Epithelial cell of prostate (primary cell): ENCODE measurements at regions not wholly inside any gene's neighbourhood (a gene's known extent, or its start where the extent isn't known, plus 50 kb on each side); places are given as distances from the start of the nearest gene placed in this dataset.
"Not testable (repeated sequence)": the region's sequence is repeated elsewhere in the genome, so short reads cannot be mapped to it uniquely, and the experiment has no call there.

ENCODE experiments used
- DNase-seq: peaks from one replicate; pipeline ENCODE4 v3.0.0-alpha.2; 2011; ENCODE audit warnings: low read depth, low spot score
- H3K27ac ChIP-seq: fragments of 450-650 bp; 2 replicates; pipeline ENCODE4 v1.5.1; 2017; ENCODE audit warnings: mild to moderate bottlenecking

GRCh38 chr10:125518397-125518796, 164.6 kb downstream of the TEX36 start:
- not testable (repeated sequence) for DNase-seq, H3K27ac ChIP-seq

DNA sequence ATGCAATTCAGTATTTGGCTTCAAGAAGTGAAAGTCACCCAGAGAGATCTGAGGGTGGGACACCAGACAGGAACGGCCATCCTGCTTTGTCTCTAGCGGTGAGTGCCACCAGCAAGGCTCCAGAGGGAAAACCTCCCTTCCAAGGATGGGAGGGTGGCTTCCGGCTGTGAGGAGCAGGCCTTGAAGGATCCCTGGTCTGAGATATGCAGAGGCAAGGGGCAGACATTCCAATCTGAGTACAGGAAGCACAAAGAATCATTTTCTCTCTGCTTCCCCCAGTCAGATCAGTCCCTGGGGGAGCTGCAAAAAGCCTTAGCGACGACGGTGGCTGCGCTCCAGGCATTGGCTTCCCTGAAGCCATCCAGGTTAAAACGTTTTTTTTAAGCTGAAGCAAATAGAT, 167.4 kb downstream of the TEX36 start:
- no peak for DNase-seq
- no peak overlapping the region for H3K27ac ChIP-seq

- no peak for DNase-seq
- H3K27ac ChIP-seq, result no peak overlapping the region
Observed at GRCh38 chr10:125514206-125515162, 168.5 kb downstream of the TEX36 start.

GRCh38 chr10:125513429-125514182, 169.4 kb downstream of the TEX36 start:
- no peak overlapping the region for H3K27ac ChIP-seq
- DNase-seq, result no peak

DNA sequence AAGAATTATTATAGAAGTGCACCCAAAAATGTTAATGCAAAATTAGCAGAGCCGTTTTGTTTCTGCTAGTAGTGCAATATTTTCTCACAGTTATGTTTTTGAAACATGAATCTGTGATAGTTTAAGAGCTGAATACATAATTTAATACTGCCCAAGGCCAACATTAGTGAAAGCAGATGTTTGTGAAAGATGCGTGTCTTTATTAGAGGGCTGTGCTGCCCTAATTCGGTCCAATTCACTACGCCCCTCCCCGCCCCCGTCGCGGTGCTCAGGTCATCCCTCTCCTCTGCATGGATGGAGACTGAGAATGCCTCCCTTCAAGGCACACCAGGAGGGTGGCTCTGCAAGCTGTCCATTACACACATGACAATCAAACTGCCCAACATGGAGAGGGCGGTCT, 172.0 kb downstream of the TEX36 start:
- DNase-seq, result no peak
- H3K27ac ChIP-seq, result no peak overlapping the region

- DNase-seq, result no peak
- H3K27ac ChIP-seq, result no peak overlapping the region
Observed at GRCh38 chr10:125505648-125506047, 177.3 kb downstream of the TEX36 start.

- DNase-seq, result no peak
Observed at GRCh38 chr10:125502276-125502675, 180.7 kb downstream of the TEX36 start.

GRCh38 chr10:125495386-125495785, 187.6 kb downstream of the TEX36 start:
- no peak for DNase-seq
- H3K27ac ChIP-seq, result no peak overlapping the region

More at GRCh38 chr10:125502276-125502675, 180.7 kb downstream of the TEX36 start:
- no peak overlapping the region for H3K27ac ChIP-seq

GRCh38 chr10:125494651-125495239, 188.2 kb downstream of the TEX36 start:
- DNase-seq, result no peak

DNA sequence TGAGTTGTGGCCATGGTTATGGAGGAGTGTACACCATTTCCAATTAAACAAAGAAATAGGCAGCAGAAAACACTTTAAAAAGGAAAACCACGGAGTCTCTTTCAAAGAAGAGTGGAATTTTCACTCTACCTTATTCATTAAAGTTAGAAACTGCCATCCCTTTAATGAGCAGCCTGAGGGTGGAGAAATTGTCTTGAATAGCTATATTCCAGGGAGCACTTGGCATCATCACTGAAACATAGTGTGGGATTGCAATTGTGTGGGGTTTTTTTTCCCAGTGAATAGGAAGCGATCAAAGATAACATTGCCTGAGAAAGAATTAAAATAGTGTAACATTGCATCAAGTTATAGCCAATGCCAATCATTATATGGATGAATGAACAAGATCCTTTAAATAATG, 191.6 kb downstream of the TEX36 start:
- H3K27ac ChIP-seq, result no peak overlapping the region
- DNase-seq, result no peak

More at GRCh38 chr10:125494651-125495239, 188.2 kb downstream of the TEX36 start:
- H3K27ac ChIP-seq, result no peak overlapping the region

DNA sequence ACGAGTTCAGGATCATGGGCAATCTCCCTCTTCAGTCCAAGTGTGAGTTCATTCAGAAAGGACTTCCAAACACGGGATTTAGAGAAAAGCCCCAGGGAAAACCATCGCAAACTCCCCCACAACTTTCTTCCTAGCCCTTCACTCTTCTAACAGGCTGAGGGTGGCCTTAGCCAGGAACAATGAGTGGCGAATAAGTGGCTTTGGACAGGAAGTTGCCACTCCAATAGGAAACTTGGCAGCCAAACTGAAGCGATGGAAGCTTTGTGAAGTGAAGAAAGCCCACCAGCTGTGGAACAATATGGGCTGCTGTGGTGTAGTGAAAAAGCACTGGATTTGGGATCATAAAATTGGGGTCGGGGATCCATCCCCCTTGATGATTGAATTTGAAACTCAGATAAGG, 193.2 kb downstream of the TEX36 start:
- H3K27ac ChIP-seq, result no peak overlapping the region
- no peak for DNase-seq

GRCh38 chr10:125485665-125486064, 197.3 kb downstream of the TEX36 start:
- no peak for DNase-seq
- H3K27ac ChIP-seq, result no peak overlapping the region

DNA sequence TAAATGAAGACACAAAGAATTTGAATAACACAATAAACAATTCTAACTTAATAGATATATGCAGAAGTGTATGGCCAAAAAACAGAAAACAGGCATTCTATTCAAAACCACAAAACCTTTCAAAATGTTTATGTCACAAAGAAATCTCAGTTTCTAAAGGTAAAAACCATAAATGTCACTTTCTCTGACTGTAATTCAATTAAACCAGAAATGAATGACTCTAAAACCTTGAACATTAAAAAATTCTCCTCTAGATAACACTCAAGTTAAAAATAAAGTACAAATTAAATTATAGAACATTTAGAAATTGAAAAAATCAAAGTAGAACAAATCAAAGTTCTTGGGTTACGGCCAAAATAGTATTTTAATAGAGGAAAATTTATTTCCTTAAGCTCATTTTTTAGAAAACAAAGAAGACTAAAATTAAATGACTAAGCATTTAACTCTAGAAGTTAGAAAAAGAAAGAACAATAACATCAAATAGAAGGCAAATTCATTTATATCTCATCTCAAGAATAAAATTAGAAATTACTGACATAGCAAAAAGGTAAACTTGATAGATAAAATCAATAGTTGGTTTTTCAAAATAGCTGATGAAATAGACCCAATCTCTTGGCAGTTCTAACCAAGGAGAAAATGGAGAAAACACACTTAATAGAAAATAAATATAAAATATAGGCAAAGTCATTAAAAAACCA, 198.8 kb downstream of the TEX36 start:
- H3K27ac ChIP-seq, result no peak overlapping the region
- DNase-seq, result no peak

DNA sequence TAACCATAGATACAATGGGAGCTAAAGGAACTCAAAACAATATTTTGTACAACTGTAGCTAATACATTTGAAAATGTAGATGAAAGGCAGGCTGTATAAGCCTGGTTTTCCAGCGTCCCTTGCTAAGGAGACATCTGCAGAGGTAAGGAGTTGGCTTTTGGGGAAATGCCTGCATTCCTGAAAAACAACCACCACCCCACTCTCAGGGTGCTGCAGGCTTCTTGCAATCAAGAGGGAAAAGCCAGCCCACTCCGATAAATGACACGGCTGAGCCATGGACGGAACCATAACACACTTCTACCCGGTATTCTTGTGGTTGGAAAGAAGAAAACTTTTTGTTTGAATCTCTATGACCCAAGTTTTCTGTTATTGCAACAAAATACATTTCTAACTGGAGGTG, 200.3 kb downstream of the TEX36 start:
- no peak overlapping the region for H3K27ac ChIP-seq
- DNase-seq, result no peak

DNA sequence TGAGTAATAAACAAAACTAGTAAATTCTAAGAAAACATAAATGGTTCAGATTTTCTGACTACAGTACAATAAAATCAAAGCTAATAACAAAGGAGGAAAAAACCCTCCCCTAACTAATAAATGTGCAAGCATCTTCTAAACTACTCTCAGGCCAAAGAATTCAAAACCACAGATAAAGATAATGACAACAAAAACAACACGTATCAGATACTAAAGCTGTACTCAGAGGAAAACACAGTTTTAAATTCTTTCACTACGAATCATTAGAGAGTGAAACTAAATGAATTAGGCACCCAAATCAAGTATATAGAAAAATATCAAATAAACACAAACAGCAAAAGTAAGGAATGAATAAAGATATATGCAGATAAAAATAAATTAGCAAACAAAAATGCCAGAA, 200.9 kb downstream of the TEX36 start:
- no peak for DNase-seq
- no peak overlapping the region for H3K27ac ChIP-seq

- peak; percentile 96 for DNase-seq
- no peak overlapping the region for H3K27ac ChIP-seq
Observed at GRCh38 chr10:125479059-125479458, 203.9 kb downstream of the TEX36 start.

DNA sequence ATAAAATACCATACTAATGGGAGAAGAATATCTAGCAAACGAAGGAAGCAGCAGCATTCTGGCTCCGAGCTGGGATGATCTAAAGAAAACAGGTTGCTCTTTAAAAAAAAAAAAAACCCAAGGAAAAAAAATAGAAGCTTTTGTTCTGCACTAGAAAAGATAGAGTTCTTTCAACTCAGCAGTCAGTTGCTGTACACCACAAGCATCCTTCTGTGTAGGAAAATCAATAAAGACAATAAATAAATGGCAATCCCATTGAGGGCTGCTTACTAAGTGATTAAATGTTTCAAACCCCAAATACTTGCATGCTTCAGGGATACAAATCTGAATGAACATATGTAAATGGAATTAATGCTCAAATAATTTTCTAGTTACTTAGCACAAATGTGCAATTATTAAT, 207.1 kb downstream of the TEX36 start:
- no peak for DNase-seq

GRCh38 chr10:125473143-125473793, 209.7 kb downstream of the TEX36 start:
- H3K27ac ChIP-seq, result no peak overlapping the region
- DNase-seq, result no peak

More for the DNA sequence above, 207.1 kb downstream of the TEX36 start:
- H3K27ac ChIP-seq, result no peak overlapping the region

DNA sequence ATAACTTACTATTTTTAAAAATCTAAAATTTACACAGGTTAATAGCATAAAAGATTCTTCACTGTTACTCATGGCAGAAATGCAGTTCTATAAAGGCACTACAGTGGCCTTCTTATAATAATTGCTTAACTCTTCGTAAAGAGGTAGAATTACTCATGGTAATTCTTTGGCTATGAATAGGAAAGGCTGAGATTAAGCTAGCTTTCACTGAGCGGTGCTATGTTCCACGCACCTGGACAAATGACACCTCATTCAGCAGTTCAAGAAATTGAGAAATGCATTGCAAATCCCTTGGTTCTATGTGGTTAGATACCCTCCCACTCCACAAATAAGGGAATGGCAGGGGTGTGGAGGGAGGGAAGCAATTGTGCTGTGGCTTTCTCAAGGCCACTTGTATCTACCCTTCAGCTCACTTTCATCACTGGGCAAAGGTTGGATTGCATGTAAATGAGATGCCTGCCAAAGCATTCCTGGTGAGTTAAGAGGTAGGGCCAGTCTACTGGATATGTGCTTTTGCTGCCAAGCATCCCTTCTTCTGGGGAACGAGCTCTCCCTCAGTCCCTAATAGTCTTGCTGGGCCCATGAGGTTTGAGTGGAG, 210.9 kb downstream of the TEX36 start:
- H3K27ac ChIP-seq, result no peak overlapping the region
- DNase-seq, result no peak
